ENCODE measurements at regions not wholly inside any gene's neighbourhood (a gene's known extent, or its start where the extent isn't known, plus 50 kb on each side); places are given as distances from the start of the nearest gene placed in this dataset.
"Not testable (repeated sequence)": the region's sequence is repeated elsewhere in the genome, so short reads cannot be mapped to it uniquely, and the experiment has no call there.

GRCh38 chr2:146414456-146414855, 1430.4 kb upstream of the ACVR2A start:
- no peaks in the 10 kb centered on the region for H3K9me3 ChIP-seq (ENCODE audit: control insufficient read depth, low read length, poor library complexity, severe bottlenecking)
- no peak for ATAC-seq
- DNase-seq = no peak
- H3K4me3 Mint-ChIP-seq = no peak overlapping the region
- no peaks in the 10 kb centered on the region for H3K27me3 Mint-ChIP-seq
- no peaks in the 10 kb centered on the region for H3K36me3 Mint-ChIP-seq (ENCODE audit: low read depth)
- H3K27ac Mint-ChIP-seq = no peak overlapping the region
- no peaks in the 10 kb centered on the region for H3K4me1 Mint-ChIP-seq

GRCh38 chr2:146413086-146413610, 1431.7 kb upstream of the ACVR2A start:
- Mint-ChIP-seq H3K27ac (no peak overlapping the region), H3K27me3 (no peaks in the 10 kb centered on the region), H3K36me3 (ENCODE audit: low read depth) (no peaks in the 10 kb centered on the region), H3K4me3 (no peak overlapping the region), H3K4me1 (no peaks in the 10 kb centered on the region)
- DNase-seq (no peak), ATAC-seq (no peak)
- no peaks in the 10 kb centered on the region for H3K9me3 ChIP-seq (ENCODE audit: control insufficient read depth, low read length, poor library complexity, severe bottlenecking)

GRCh38 chr2:146412625-146413024, 1432.2 kb upstream of the ACVR2A start:
- no peaks in the 10 kb centered on the region for H3K27me3 Mint-ChIP-seq
- no peak for DNase-seq
- H3K4me1 Mint-ChIP-seq = no peaks in the 10 kb centered on the region
- no peak overlapping the region for H3K27ac Mint-ChIP-seq
- no peak overlapping the region for H3K4me3 Mint-ChIP-seq
- H3K9me3 ChIP-seq (ENCODE audit: control insufficient read depth, low read length, poor library complexity, severe bottlenecking) = no peaks in the 10 kb centered on the region
- no peaks in the 10 kb centered on the region for H3K36me3 Mint-ChIP-seq (ENCODE audit: low read depth)
- ATAC-seq = no peak

GRCh38 chr2:146405402-146406309, 1439.2 kb upstream of the ACVR2A start:
- not testable (repeated sequence) for H3K36me3 Mint-ChIP-seq (ENCODE audit: low read depth); H3K4me1 Mint-ChIP-seq; DNase-seq; H3K27ac Mint-ChIP-seq; H3K9me3 ChIP-seq (ENCODE audit: control insufficient read depth, low read length, poor library complexity, severe bottlenecking); H3K27me3 Mint-ChIP-seq; ATAC-seq; H3K4me3 Mint-ChIP-seq

GRCh38 chr2:146403546-146404160, 1441.2 kb upstream of the ACVR2A start:
- H3K4me1 Mint-ChIP-seq; H3K36me3 Mint-ChIP-seq (ENCODE audit: low read depth); H3K27ac Mint-ChIP-seq; H3K27me3 Mint-ChIP-seq; H3K9me3 ChIP-seq (ENCODE audit: control insufficient read depth, low read length, poor library complexity, severe bottlenecking); ATAC-seq; H3K4me3 Mint-ChIP-seq; DNase-seq: not testable (repeated sequence)

- H3K27me3 Mint-ChIP-seq = no peaks in the 10 kb centered on the region
- no peaks in the 10 kb centered on the region for H3K36me3 Mint-ChIP-seq (ENCODE audit: low read depth)
- H3K4me1 Mint-ChIP-seq = no peaks in the 10 kb centered on the region
- no peaks in the 10 kb centered on the region for H3K9me3 ChIP-seq (ENCODE audit: control insufficient read depth, low read length, poor library complexity, severe bottlenecking)
- H3K4me3 Mint-ChIP-seq = no peak overlapping the region
- ATAC-seq (no peak), DNase-seq (no peak)
- no peak overlapping the region for H3K27ac Mint-ChIP-seq
Measured at GRCh38 chr2:146392631-146393030, 1452.2 kb upstream of the ACVR2A start.

GRCh38 chr2:146392186-146392585, 1452.6 kb upstream of the ACVR2A start:
- Mint-ChIP-seq H3K36me3 (ENCODE audit: low read depth) (no peaks in the 10 kb centered on the region), H3K4me1 (no peaks in the 10 kb centered on the region), H3K27ac (no peak overlapping the region), H3K4me3 (no peak overlapping the region), H3K27me3 (no peaks in the 10 kb centered on the region)
- ATAC-seq = no peak
- DNase-seq = no peak
- no peaks in the 10 kb centered on the region for H3K9me3 ChIP-seq (ENCODE audit: control insufficient read depth, low read length, poor library complexity, severe bottlenecking)

- ATAC-seq = no peak
- Mint-ChIP-seq H3K4me1 (no peaks in the 10 kb centered on the region), H3K27ac (no peak overlapping the region), H3K36me3 (ENCODE audit: low read depth) (no peaks in the 10 kb centered on the region), H3K4me3 (no peak overlapping the region), H3K27me3 (no peaks in the 10 kb centered on the region)
- DNase-seq = no peak
- no peaks in the 10 kb centered on the region for H3K9me3 ChIP-seq (ENCODE audit: control insufficient read depth, low read length, poor library complexity, severe bottlenecking)
Measured at GRCh38 chr2:146388757-146389156, 1456.1 kb upstream of the ACVR2A start.

- no peak for ATAC-seq
- H3K9me3 ChIP-seq (ENCODE audit: control insufficient read depth, low read length, poor library complexity, severe bottlenecking) = no peaks in the 10 kb centered on the region
- Mint-ChIP-seq H3K4me3 (no peak overlapping the region), H3K27me3 (no peaks in the 10 kb centered on the region), H3K4me1 (no peaks in the 10 kb centered on the region), H3K27ac (no peak overlapping the region), H3K36me3 (ENCODE audit: low read depth) (no peaks in the 10 kb centered on the region)
- DNase-seq = no peak
Measured at GRCh38 chr2:146386096-146386495, 1458.7 kb upstream of the ACVR2A start.

- H3K27me3 Mint-ChIP-seq = no peaks in the 10 kb centered on the region
- no peak for ATAC-seq
Measured at GRCh38 chr2:146385031-146385430, 1459.8 kb upstream of the ACVR2A start.

GRCh38 chr2:146376511-146377064, 1468.2 kb upstream of the ACVR2A start:
- no peaks in the 10 kb centered on the region for H3K9me3 ChIP-seq (ENCODE audit: control insufficient read depth, low read length, poor library complexity, severe bottlenecking)
- Mint-ChIP-seq H3K27ac (no peak overlapping the region), H3K27me3 (no peaks in the 10 kb centered on the region), H3K4me1 (no peaks in the 10 kb centered on the region), H3K4me3 (no peak overlapping the region), H3K36me3 (ENCODE audit: low read depth) (no peaks in the 10 kb centered on the region)
- DNase-seq (no peak), ATAC-seq (no peak)

More at GRCh38 chr2:146385031-146385430, 1459.8 kb upstream of the ACVR2A start:
- no peaks in the 10 kb centered on the region for H3K4me1 Mint-ChIP-seq
- no peaks in the 10 kb centered on the region for H3K9me3 ChIP-seq (ENCODE audit: control insufficient read depth, low read length, poor library complexity, severe bottlenecking)
- H3K4me3 Mint-ChIP-seq = no peak overlapping the region
- H3K27ac Mint-ChIP-seq = no peak overlapping the region
- no peaks in the 10 kb centered on the region for H3K36me3 Mint-ChIP-seq (ENCODE audit: low read depth)
- DNase-seq = no peak

GRCh38 chr2:146374505-146374904, 1470.3 kb upstream of the ACVR2A start:
- H3K4me1 Mint-ChIP-seq = no peaks in the 10 kb centered on the region
- no peak overlapping the region for H3K4me3 Mint-ChIP-seq
- no peaks in the 10 kb centered on the region for H3K9me3 ChIP-seq (ENCODE audit: control insufficient read depth, low read length, poor library complexity, severe bottlenecking)
- no peak for DNase-seq
- H3K27me3 Mint-ChIP-seq = no peaks in the 10 kb centered on the region
- ATAC-seq = no peak
- no peak overlapping the region for H3K27ac Mint-ChIP-seq
- no peaks in the 10 kb centered on the region for H3K36me3 Mint-ChIP-seq (ENCODE audit: low read depth)

GRCh38 chr2:146371364-146371763, 1473.5 kb upstream of the ACVR2A start:
- H3K27ac Mint-ChIP-seq; ATAC-seq; H3K4me3 Mint-ChIP-seq; H3K4me1 Mint-ChIP-seq; H3K36me3 Mint-ChIP-seq (ENCODE audit: low read depth); DNase-seq; H3K27me3 Mint-ChIP-seq; H3K9me3 ChIP-seq (ENCODE audit: control insufficient read depth, low read length, poor library complexity, severe bottlenecking): not testable (repeated sequence)
